Breast epithelium (tissue), 4 donors: ENCODE measurements at regions not wholly inside any gene's neighbourhood (a gene's known extent, or its start where the extent isn't known, plus 50 kb on each side); places are given as distances from the start of the nearest gene placed in this dataset.

ENCODE experiments used
- DNase-seq, 2 donors: peaks; one replicate each; pipeline ENCODE4 v3.0.0-alpha.2; 2019; ENCODE audit warnings: low spot score in 2 of 2
- H3K27ac ChIP-seq, 2 donors: fragments of 200-600 bp; sonication (generic) in 1 of 2; one replicate each; pipeline ENCODE4 v1.5.1; 2016 to 2019; ENCODE audit warnings: mild to moderate bottlenecking in 1 of 2
- H3K27me3 ChIP-seq, 2 donors: fragments of 200-600 bp; sonication (generic) in 1 of 2; one replicate each; pipeline versions ENCODE4 v1.5.1 to v1.6.0; 2017 to 2019; ENCODE audit warnings: control low read depth in 1 of 2, mild to moderate bottlenecking in 1 of 2
- H3K36me3 ChIP-seq: fragments of 200-600 bp; one replicate; pipeline ENCODE4 v1.5.1; 2019
- H3K4me1 ChIP-seq, 2 donors: fragments of 200-600 bp; sonication (generic); one replicate each; pipeline ENCODE4 v1.5.1; 2016 to 2019; ENCODE audit warnings: control low read depth in 1 of 2
- H3K4me3 ChIP-seq, 3 donors: fragments of 200-600 bp; sonication (generic); 1 replicate in 2 of 3; 2 replicates in 1 of 3; pipeline ENCODE4 v1.5.1; 2016 to 2019; ENCODE audit warnings: mild to moderate bottlenecking in 3 of 3, moderate library complexity in 2 of 3
- H3K9me3 ChIP-seq, 2 donors: fragments of 200-600 bp; sonication (generic) in 1 of 2; one replicate each; pipeline ENCODE4 v1.5.1; 2016 to 2019; ENCODE audit warnings: control low read depth in 1 of 2
- CTCF ChIP-seq, 3 donors: fragments of 450-650 bp; IDR thresholded peaks; one replicate each; pipeline ENCODE4 v1.5.1; 2016 to 2017; ENCODE audit warnings: antibody characterized with exemption in 3 of 3, mild to moderate bottlenecking in 3 of 3, moderate library complexity in 3 of 3
- POLR2A ChIP-seq: fragments of 450-650 bp; IDR thresholded peaks from one replicate; pipeline ENCODE4 v1.6.1; 2016; ENCODE audit warnings: antibody characterized with exemption, mild to moderate bottlenecking, moderate library complexity
- POLR2AphosphoS5 ChIP-seq, 3 donors: sonication (generic); formaldehyde crosslinking; IDR thresholded peaks; one replicate each; pipeline ENCODE4 v1.6.1; 2017; ENCODE audit warnings: antibody characterized with exemption in 3 of 3
- intact Hi-C: fragments of 100-400 bp; cut with DNase I; formaldehyde crosslinking; loops from one replicate; pipeline ENCODE4 v1.15.1; 2023; ENCODE audit warnings: low total_unique reads

GRCh38 chr3:102664126-102664525, 229.3 kb downstream of the ZPLD1 start:
- H3K4me1 ChIP-seq: no peaks in the 10 kb centered on the region
- no peak overlapping the region for H3K27ac ChIP-seq
- DNase-seq: no peak
- no peaks in the 10 kb centered on the region for H3K36me3 ChIP-seq
- TF ChIP-seq POLR2AphosphoS5 (IDR thresholded peaks at IDR 0.05) (no peak), CTCF (IDR thresholded peaks at IDR 0.05) (no peak), POLR2A (no peak)
- no peak overlapping the region for H3K4me3 ChIP-seq
- H3K9me3 ChIP-seq: no peaks in the 10 kb centered on the region
- intact Hi-C loops: no loop called here
- no peaks in the 10 kb centered on the region for H3K27me3 ChIP-seq

- TF ChIP-seq CTCF (IDR thresholded peaks at IDR 0.05): no peak
- no peak for TF ChIP-seq POLR2A
- no peak for TF ChIP-seq POLR2AphosphoS5 (IDR thresholded peaks at IDR 0.05)
These were observed 230.4 kb downstream of the ZPLD1 start for GRCh38 chr3:102665183-102665582.

GRCh38 chr3:102668247-102668646, 233.4 kb downstream of the ZPLD1 start:
- H3K27ac ChIP-seq: no peak overlapping the region
- no peaks in the 10 kb centered on the region for H3K9me3 ChIP-seq
- no peaks in the 10 kb centered on the region for H3K36me3 ChIP-seq
- TF ChIP-seq POLR2AphosphoS5 (IDR thresholded peaks at IDR 0.05): no peak
- no peak for TF ChIP-seq CTCF (IDR thresholded peaks at IDR 0.05)
- no peak for TF ChIP-seq POLR2A
- DNase-seq: no peak
- H3K4me3 ChIP-seq: no peak overlapping the region
- H3K4me1 ChIP-seq: no peaks in the 10 kb centered on the region
- H3K27me3 ChIP-seq: no peaks in the 10 kb centered on the region
- intact Hi-C loops: no loop called here

More at GRCh38 chr3:102665183-102665582, 230.4 kb downstream of the ZPLD1 start:
- intact Hi-C loops: no loop called here
- H3K4me3 ChIP-seq: no peak overlapping the region
- no peaks in the 10 kb centered on the region for H3K36me3 ChIP-seq
- no peaks in the 10 kb centered on the region for H3K9me3 ChIP-seq
- no peak for DNase-seq
- H3K27ac ChIP-seq: no peak overlapping the region
- no peaks in the 10 kb centered on the region for H3K4me1 ChIP-seq
- H3K27me3 ChIP-seq: no peaks in the 10 kb centered on the region

GRCh38 chr3:102670986-102671385, 236.2 kb downstream of the ZPLD1 start:
- Histone ChIP-seq H3K9me3 (no peaks in the 10 kb centered on the region), H3K36me3 (no peaks in the 10 kb centered on the region), H3K4me3 (no peak overlapping the region), H3K4me1 (no peaks in the 10 kb centered on the region), H3K27ac (no peak overlapping the region), H3K27me3 (no peaks in the 10 kb centered on the region)
- intact Hi-C loops: no loop called here
- DNase-seq: no peak
- TF ChIP-seq POLR2A (no peak), POLR2AphosphoS5 (IDR thresholded peaks at IDR 0.05) (no peak), CTCF (IDR thresholded peaks at IDR 0.05) (no peak)

GRCh38 chr3:102672305-102672704, 237.5 kb downstream of the ZPLD1 start:
- H3K36me3 ChIP-seq: no peaks in the 10 kb centered on the region
- intact Hi-C loops: loop anchor here (2.0 kb wide), 1 partner anchor 60 kb away; no protein-coding TSS in a partner anchor
- TF ChIP-seq POLR2A: no peak
- H3K27ac ChIP-seq: no peak overlapping the region
- H3K4me3 ChIP-seq: no peak overlapping the region
- H3K9me3 ChIP-seq: no peaks in the 10 kb centered on the region
- no peaks in the 10 kb centered on the region for H3K27me3 ChIP-seq
- H3K4me1 ChIP-seq: no peaks in the 10 kb centered on the region
- no peak for DNase-seq
